GM18858 (cell line): ENCODE measurements at regions not wholly inside any gene's neighbourhood (a gene's known extent, or its start where the extent isn't known, plus 50 kb on each side); places are given as distances from the start of the nearest gene placed in this dataset.

Source experiments
- ATAC-seq: cut with Tn5 transposase; IDR thresholded peaks from one replicate; pipeline ENCODE4 v1.9.1; 2021; ENCODE audit not compliant: unreplicated experiment

- ATAC-seq = no peak
Measured at GRCh38 chr1:56395776-56396175, 183.6 kb downstream of the PLPP3 start.

GRCh38 chr1:56394298-56394697 lies 185.1 kb downstream of the PLPP3 start:
- ATAC-seq = no peak

DNA sequence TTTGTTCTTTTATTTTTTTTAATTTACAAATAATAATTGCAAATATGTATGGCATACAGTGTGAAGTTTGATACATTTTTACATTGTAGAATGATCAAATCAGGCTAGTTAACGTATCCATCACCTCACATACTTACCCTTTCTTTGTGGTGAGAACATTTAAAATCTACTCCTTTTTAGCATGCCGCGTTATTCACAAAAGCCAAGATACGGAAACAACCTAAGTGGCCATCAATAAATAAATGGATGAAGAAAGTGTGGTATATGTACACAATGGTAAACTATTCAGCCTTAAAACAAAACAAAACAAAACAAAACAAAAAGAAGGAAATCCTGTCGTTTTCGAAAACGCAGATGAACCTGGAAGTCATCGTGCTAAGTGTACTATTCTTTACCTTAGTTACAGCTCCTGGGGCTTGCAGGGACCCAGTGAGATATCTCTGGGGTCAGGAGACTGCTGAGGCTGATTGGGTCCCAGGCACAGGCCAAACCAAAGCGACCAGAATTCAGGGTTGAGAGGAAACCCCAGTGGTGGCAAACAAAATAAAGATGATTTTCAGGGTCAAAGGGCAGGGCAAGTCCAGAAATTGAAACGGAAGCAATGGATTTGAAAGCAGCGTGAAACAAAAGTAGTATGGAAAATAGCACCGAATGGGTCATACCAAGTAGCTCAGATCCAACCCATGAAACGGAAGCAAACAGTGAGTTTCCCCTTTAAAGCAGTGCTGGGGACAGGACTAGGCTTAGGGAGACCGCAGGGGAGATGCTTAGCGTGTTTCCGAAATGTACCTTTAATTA lies 188.2 kb downstream of the PLPP3 start:
- ATAC-seq = no peak

GRCh38 chr1:56390232-56390867 lies 189.0 kb downstream of the PLPP3 start:
- no peak for ATAC-seq

- no peak for ATAC-seq
Measured at GRCh38 chr1:56389813-56390212, 189.6 kb downstream of the PLPP3 start.

DNA sequence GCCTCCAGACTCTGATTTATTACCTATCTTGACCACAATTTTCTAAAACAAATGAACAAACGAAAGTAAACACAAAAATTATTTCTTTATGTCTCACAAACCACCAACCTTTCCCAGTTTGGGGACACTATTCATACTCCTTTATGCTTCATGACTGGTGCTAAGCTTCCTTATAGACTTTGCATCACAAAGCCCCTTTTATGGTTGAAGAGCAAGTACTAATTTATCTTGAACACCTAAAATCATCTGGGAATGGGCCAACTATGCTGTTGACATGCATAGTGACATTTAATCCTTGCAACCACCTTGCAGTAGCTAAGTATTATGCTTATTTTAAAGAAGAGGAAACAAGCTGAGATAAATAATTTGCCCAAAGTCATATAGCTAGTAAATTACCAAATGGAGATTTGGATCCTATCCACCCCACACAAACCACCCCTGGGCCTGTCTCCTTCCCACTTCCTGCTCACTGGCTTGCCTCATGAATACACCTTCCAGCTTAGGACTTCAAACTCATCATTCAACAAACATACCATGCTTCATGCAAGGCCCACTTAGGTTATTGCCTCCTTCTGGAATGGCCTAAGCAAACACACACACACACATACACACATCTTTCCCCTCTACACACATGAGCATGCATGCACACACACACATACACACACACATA lies 192.2 kb downstream of the PLPP3 start:
- ATAC-seq = no peak

GRCh38 chr1:56385314-56385713 lies 194.0 kb downstream of the PLPP3 start:
- no peak for ATAC-seq

DNA sequence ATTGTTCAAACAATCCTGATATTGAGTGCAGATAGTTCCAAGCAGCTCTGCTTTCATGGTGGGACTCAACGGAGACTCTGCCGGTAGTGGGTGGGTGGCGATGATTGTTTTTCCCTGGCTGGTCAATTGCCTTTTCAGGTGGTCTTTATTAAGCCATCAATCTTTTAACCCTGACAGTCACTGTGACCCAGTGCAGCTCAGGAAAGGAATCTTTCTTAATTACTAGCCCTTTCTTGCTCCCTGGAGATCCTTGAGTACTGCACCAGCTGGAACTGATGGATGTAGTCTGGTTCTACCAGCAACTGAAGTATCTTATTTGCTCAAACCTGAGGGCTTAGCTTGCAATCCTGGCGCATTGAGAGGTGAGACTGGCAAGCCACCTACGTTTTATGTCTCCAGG lies 196.4 kb downstream of the PLPP3 start:
- no peak for ATAC-seq

GRCh38 chr1:56380531-56380930 lies 198.8 kb downstream of the PLPP3 start:
- no peak for ATAC-seq

GRCh38 chr1:56378341-56379070 lies 200.9 kb downstream of the PLPP3 start:
- no peak for ATAC-seq

DNA sequence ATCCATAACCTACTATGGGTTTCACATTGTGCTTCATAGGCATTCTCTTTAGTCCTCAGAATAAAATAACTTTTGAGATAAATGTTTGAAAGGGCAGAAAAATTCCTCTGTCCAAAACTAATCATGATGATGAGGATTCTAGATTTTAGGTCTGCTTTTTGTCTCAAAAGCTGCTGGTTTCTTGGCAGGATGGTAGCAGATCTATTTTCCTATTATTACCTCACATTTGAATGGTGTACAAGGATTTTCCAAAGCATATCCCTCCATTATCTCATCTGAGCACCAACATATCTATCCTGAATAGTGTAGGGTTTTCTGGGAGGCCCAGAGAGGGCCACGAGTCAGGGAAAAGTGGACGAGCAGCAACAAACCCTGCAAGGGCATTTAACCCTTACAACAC lies 201.9 kb downstream of the PLPP3 start:
- no peak for ATAC-seq

DNA sequence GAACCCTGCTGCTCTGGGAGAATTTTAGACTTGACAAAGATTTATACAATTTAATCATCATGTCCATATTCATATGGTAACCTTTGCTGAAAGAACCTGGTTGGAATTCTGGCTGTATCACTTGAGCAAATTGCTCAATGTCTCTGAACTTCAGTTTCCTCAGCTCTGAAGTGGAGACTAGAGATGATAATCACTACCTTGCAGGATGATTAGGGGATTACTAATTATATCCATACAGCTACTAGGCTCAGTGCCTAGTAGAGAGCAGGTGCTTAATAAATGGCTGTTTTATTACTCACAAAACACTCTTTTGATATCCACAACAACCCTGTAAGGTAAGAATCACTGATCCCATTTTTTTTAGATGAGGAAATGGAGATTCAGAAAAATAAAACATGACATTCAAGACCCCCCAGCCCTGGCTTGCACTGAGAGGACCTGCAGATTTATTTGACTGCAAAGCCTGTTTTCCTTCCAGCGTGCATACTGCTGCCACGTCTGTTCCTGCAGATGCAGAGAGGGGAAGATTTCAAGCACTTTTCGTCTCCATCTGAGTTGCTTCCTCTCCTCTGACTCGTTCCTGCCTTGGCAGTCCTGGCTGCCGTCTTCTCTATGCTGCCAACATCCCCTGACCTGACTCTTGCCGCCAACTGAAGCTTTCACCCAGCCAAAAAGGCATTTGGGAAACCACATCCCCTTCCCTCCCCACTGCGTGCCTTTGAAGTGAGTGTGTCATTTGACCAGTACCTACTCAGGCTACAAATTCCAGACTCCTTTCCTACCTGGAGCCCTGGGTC lies 203.0 kb downstream of the PLPP3 start:
- ATAC-seq = no peak

GRCh38 chr1:56375326-56375804 lies 204.0 kb downstream of the PLPP3 start:
- no peak for ATAC-seq

DNA sequence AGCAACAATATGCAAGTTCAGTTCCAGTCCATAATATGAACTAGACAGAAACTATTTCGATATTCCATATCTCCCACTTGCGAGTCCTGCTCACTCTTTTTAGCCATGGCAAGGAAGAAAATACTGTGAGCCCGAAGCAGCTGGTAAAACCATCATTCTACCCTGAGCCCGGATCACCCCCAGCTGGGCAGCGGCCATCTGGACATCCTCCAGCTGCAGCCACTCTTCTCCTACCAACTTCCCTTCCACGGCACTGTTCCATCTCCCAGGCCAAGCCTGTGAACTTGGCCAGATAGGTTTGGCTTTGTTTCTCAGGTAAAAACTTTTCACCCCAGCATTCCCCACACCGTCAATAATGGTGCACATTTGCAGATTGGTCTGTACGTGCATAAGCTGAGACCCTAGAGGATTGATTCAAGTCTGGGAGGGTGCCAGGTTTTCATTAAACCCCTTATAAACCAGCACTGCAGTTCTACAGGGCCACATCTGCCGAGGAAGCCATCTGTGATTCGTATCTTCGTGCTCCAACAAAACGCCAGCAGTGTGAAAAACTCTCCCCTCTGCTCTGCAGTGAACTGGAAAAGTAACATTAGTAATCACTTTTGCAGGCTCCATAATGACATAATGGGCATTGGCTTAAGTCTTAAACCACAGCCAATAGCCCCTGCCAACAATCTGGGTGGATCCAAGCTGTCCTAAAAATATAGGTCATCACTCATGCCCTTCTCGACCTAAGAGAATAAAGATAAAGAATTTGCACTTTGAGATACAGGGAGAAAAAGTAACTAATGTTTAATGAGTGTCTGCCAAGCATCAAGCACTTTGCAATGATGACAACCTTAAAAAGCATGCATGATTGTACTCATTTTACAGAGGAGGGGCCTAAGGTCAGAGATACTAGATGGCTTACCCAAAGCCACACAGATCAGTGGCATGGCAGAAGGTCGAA lies 205.1 kb downstream of the PLPP3 start:
- ATAC-seq = no peak

DNA sequence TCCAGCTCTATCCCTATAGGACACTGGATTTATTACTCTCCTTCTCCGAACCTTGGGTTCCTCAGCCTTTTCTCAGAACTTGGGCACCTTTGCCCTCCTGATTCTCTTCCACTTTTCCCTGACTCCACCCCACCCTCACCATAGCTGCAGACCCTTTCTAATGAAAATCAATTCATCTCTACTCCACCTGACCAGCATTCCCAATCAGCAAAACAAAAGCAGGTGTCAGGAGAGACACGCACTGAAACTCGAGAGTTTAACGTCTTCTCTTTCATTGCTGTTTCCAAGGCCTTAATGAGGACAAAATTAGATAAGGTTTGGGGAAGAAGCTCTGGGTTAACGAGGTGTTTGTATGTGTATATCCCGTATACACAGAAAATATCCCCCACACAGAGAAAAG lies 208.8 kb downstream of the PLPP3 start:
- no peak for ATAC-seq

GRCh38 chr1:56363007-56363770 lies 216.2 kb downstream of the PLPP3 start:
- no peak for ATAC-seq

- no peak for ATAC-seq
Measured at GRCh38 chr1:56360021-56360420, 219.3 kb downstream of the PLPP3 start.

- no peak for ATAC-seq
Measured at GRCh38 chr1:56359056-56359455, 220.3 kb downstream of the PLPP3 start.
